Liver (tissue), 3 donors: ENCODE measurements at regions not wholly inside any gene's neighbourhood (a gene's known extent, or its start where the extent isn't known, plus 50 kb on each side); places are given as distances from the start of the nearest gene placed in this dataset.

Source experiments
- ATF3 ChIP-seq: IDR thresholded peaks from 2 replicates; pipeline ENCODE4 v1.6.1; 2016; ENCODE audit warnings: antibody characterized with exemption
- CTCF ChIP-seq: fragments of 150-350 bp; IDR thresholded peaks from 2 replicates; pipeline ENCODE4 v1.5.1; 2017; ENCODE audit warnings: improper control_type of control experiment, low read depth, low read length; ENCODE audit not compliant: missing input control
- EGR1 ChIP-seq, 2 donors: IDR thresholded peaks; 2 replicates each; pipeline ENCODE4 v1.6.1; 2016 to 2018; ENCODE audit warnings: antibody characterized with exemption in 2 of 2, low read depth in 2 of 2
- FOXA1 ChIP-seq: IDR thresholded peaks from 2 replicates; pipeline ENCODE4 v1.6.1; 2016; ENCODE audit warnings: antibody characterized with exemption
- GABPA ChIP-seq, 2 donors: IDR thresholded peaks in 1 of 2; conservative IDR thresholded peaks in 1 of 2; 2 replicates each; pipeline ENCODE4 v1.6.1; 2016; ENCODE audit warnings: antibody characterized with exemption in 2 of 2, mild to moderate bottlenecking in 1 of 2, moderate library complexity in 1 of 2
- JUND ChIP-seq, 2 donors: IDR thresholded peaks; 2 replicates each; pipeline ENCODE4 v1.6.1; 2016; ENCODE audit warnings: antibody characterized with exemption in 2 of 2
- MAX ChIP-seq: IDR thresholded peaks from 2 replicates; pipeline ENCODE4 v1.6.1; 2016; ENCODE audit warnings: antibody characterized with exemption
- REST ChIP-seq: IDR thresholded peaks from 2 replicates; pipeline ENCODE4 v1.6.1; 2016; ENCODE audit warnings: antibody characterized with exemption, mild to moderate bottlenecking
- RXRA ChIP-seq, 2 donors: IDR thresholded peaks; 2 replicates each; pipeline ENCODE4 v1.6.1; 2017 to 2018; ENCODE audit warnings: antibody characterized with exemption in 2 of 2, mild to moderate bottlenecking in 1 of 2
- TAF1 ChIP-seq: conservative IDR thresholded peaks from 2 replicates; pipeline ENCODE4 v1.6.1; 2016; ENCODE audit warnings: antibody characterized with exemption, mild to moderate bottlenecking
- YY1 ChIP-seq: IDR thresholded peaks from 2 replicates; pipeline ENCODE4 v1.6.1; 2016; ENCODE audit warnings: antibody characterized with exemption, mild to moderate bottlenecking
- ZBTB33 ChIP-seq: IDR thresholded peaks from 2 replicates; pipeline ENCODE4 v1.6.1; 2016; ENCODE audit warnings: antibody characterized with exemption
- donor health status: healthy.
- donor health status: healthy.

GRCh38 chr5:5967944-5968343 is 410.4 kb downstream of the MED10 start:
- TF ChIP-seq MAX, result no peak
- TF ChIP-seq CTCF, result no peak
- no peak for TF ChIP-seq YY1
- TF ChIP-seq RXRA (IDR thresholded peaks at IDR 0.05), result no peak
- TF ChIP-seq REST, result no peak
- no peak for TF ChIP-seq TAF1
- no peak for TF ChIP-seq JUND (IDR thresholded peaks at IDR 0.05)
- no peak for TF ChIP-seq ZBTB33
- TF ChIP-seq GABPA (IDR thresholded peaks at IDR 0.05 in 1 of 2, conservative IDR thresholded peaks at IDR 0.05 in 1 of 2), result no peak
- TF ChIP-seq ATF3, result no peak
- no peak for TF ChIP-seq FOXA1
- TF ChIP-seq EGR1 (IDR thresholded peaks at IDR 0.05; ENCODE audit: low read depth in 2 of 2), result no peak
